ENCODE measurements at regions not wholly inside any gene's neighbourhood (a gene's known extent, or its start where the extent isn't known, plus 50 kb on each side); places are given as distances from the start of the nearest gene placed in this dataset.

- TF ChIP-seq RFX5 (IDR thresholded peaks at IDR 0.05; ENCODE audit: borderline replicate concordance, low read depth, low read length) (no peak), CTBP2 (IDR thresholded peaks at IDR 0.05; ENCODE audit: borderline replicate concordance, insufficient read depth, insufficient read length, low read length) (no peak), CHD2 (IDR thresholded peaks at IDR 0.05; ENCODE audit: low read length) (no peak), ATF2 (IDR thresholded peaks at IDR 0.05; ENCODE audit: low read length) (no peak)
Observed at GRCh38 chrX:113548308-113549015, 707.8 kb upstream of the AMOT start (continued).
